Hippocampal formation (tissue), 2 donors: ENCODE measurements at regions not wholly inside any gene's neighbourhood (a gene's known extent, or its start where the extent isn't known, plus 50 kb on each side); places are given as distances from the start of the nearest gene placed in this dataset.

Experiments
- DNase-seq, 2 donors: peaks; one replicate each; lab custom pipeline; 2025; lab: John Stamatoyannopoulos, UW

GRCh38 chr4:162352580-162353107 lies 188.8 kb upstream of the FSTL5 start:
- no peak for DNase-seq

- DNase-seq = no peak
These were observed 186.5 kb upstream of the FSTL5 start for GRCh38 chr4:162350331-162350730.

- DNase-seq = no peak
These were observed 185.6 kb upstream of the FSTL5 start for GRCh38 chr4:162349395-162349794.

GRCh38 chr4:162347842-162348213 lies 184.0 kb upstream of the FSTL5 start:
- DNase-seq = peak in 1 of 2 donors; percentile 20

- no peak for DNase-seq
These were observed 183.5 kb upstream of the FSTL5 start for GRCh38 chr4:162347156-162347841.

- DNase-seq = no peak
These were observed 180.2 kb upstream of the FSTL5 start for GRCh38 chr4:162343967-162344366.

GRCh38 chr4:162341533-162341932 lies 177.7 kb upstream of the FSTL5 start:
- no peak for DNase-seq

- DNase-seq = no peak
These were observed 160.1 kb upstream of the FSTL5 start for GRCh38 chr4:162323919-162324318.

- DNase-seq = no peak
These were observed 158.3 kb upstream of the FSTL5 start for GRCh38 chr4:162322054-162322453.

GRCh38 chr4:162285753-162286152 lies 122.0 kb upstream of the FSTL5 start:
- DNase-seq = no peak

GRCh38 chr4:162282684-162283083 lies 118.9 kb upstream of the FSTL5 start:
- DNase-seq = no peak

GRCh38 chr4:162274354-162274753 lies 110.6 kb upstream of the FSTL5 start:
- DNase-seq = no peak

GRCh38 chr4:162272215-162272614 lies 108.4 kb upstream of the FSTL5 start:
- no peak for DNase-seq

- no peak for DNase-seq
These were observed 105.1 kb upstream of the FSTL5 start for GRCh38 chr4:162268911-162269310.

- no peak for DNase-seq
These were observed 102.0 kb upstream of the FSTL5 start for GRCh38 chr4:162265802-162266201.

- no peak for DNase-seq
These were observed 81.3 kb upstream of the FSTL5 start for GRCh38 chr4:162245051-162245450.

GRCh38 chr4:162241857-162242256 lies 78.1 kb upstream of the FSTL5 start:
- DNase-seq = no peak

- DNase-seq = no peak
These were observed 76.4 kb upstream of the FSTL5 start for GRCh38 chr4:162239992-162240769.

- DNase-seq = no peak
These were observed 73.9 kb upstream of the FSTL5 start for GRCh38 chr4:162237676-162238075.

GRCh38 chr4:162234595-162234994 lies 70.8 kb upstream of the FSTL5 start:
- DNase-seq = no peak

GRCh38 chr4:162232349-162232748 lies 68.5 kb upstream of the FSTL5 start:
- no peak for DNase-seq

- DNase-seq = no peak
These were observed 65.9 kb upstream of the FSTL5 start for GRCh38 chr4:162229670-162230069.

- DNase-seq = no peak
These were observed 57.3 kb upstream of the FSTL5 start for GRCh38 chr4:162221148-162221547.
